OCI-LY7 (cell line): ENCODE measurements at regions not wholly inside any gene's neighbourhood (a gene's known extent, or its start where the extent isn't known, plus 50 kb on each side); places are given as distances from the start of the nearest gene placed in this dataset.

Experiments used
- EZH2phosphoT487 ChIP-seq: fragments of 200-600 bp; sonication (generic); IDR thresholded peaks from 2 replicates; pipeline ENCODE4 v1.6.1; 2018; ENCODE audit warnings: low read depth, borderline replicate concordance, mild to moderate bottlenecking, mixed run types, antibody characterized with exemption, low read length, moderate library complexity, mixed read lengths
- TF ChIP-seq, protein P1 (sequence below): fragments of 200-600 bp; sonication (generic); conservative IDR thresholded peaks from 2 replicates; pipeline ENCODE4 v1.5.1; 2014; ENCODE audit warnings: mild to moderate bottlenecking, antibody characterized with exemption, low read length, moderate library complexity, mixed read lengths

DNA sequence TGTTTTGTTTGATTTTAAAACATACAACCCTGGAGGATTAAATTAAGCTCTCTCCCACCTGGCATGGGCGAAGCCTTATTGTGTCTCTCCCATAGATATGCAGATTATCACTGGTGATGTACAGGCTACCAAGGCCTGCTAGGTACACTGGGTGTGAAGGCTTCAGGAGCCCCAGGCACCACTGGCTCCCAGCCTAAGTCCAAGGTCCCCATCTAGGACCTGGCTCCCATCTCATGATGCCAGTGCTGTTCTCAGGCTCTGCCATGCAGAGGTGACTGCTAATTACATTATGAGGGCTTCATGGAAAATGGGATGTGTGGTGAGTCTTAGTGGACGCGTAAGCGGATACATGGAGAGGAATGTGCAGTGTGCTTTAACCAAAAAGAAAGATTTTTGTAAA, 201.2 kb upstream of the KLHL29 start:
- TF ChIP-seq, protein P1, sequence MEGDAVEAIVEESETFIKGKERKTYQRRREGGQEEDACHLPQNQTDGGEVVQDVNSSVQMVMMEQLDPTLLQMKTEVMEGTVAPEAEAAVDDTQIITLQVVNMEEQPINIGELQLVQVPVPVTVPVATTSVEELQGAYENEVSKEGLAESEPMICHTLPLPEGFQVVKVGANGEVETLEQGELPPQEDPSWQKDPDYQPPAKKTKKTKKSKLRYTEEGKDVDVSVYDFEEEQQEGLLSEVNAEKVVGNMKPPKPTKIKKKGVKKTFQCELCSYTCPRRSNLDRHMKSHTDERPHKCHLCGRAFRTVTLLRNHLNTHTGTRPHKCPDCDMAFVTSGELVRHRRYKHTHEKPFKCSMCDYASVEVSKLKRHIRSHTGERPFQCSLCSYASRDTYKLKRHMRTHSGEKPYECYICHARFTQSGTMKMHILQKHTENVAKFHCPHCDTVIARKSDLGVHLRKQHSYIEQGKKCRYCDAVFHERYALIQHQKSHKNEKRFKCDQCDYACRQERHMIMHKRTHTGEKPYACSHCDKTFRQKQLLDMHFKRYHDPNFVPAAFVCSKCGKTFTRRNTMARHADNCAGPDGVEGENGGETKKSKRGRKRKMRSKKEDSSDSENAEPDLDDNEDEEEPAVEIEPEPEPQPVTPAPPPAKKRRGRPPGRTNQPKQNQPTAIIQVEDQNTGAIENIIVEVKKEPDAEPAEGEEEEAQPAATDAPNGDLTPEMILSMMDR = no peak
- no peak for TF ChIP-seq EZH2phosphoT487
